HG03039 (cell line): ENCODE measurements at regions not wholly inside any gene's neighbourhood (a gene's known extent, or its start where the extent isn't known, plus 50 kb on each side); places are given as distances from the start of the nearest gene placed in this dataset.

Experiments used
- ATAC-seq: cut with Tn5 transposase; IDR thresholded peaks from one replicate; pipeline ENCODE4 v1.9.1; 2021; ENCODE audit warnings: mild to moderate bottlenecking, moderate library complexity; ENCODE audit not compliant: unreplicated experiment

GRCh38 chr11:8323161-8323935 is 59.7 kb upstream of the LMO1 start:
- no peak for ATAC-seq

DNA sequence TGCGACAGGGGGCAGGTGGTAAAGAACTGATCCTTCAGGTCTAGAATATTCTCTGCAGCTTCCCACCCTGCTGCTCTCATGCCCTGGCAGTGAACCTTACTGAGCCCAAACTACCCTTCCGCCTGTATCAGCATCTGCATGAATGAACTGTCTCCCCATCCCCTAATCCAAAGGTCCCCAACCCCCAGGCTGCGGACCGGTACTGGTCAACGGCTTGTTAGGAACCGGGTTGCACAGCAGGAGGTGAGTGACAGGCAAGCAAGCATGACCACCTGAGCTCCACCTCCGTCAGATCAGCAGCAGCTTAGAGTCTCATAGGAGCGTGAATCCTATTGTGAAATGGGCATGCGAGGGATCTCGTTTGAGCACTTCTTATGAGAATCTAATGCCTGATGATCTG is 58.2 kb upstream of the LMO1 start:
- no peak for ATAC-seq

DNA sequence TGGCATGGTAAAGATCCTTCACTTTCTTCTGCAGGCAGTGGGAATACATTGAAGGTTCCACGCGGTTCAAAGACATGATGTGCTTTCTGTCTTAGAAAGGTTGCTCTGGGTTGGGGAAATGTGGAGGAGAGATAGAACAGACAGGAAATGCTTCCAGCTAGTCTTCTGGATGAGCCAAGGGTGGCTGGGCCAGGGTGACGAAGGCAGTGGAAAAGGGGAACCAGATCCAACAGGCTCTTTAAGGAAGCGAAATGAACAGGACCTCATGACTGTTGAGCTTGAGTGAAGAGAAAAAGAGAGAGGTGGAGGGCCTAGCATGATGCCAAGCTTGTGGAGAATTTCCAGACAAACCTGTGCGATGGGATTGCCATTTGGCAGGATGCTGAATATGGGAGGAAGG is 56.4 kb upstream of the LMO1 start:
- no peak for ATAC-seq

DNA sequence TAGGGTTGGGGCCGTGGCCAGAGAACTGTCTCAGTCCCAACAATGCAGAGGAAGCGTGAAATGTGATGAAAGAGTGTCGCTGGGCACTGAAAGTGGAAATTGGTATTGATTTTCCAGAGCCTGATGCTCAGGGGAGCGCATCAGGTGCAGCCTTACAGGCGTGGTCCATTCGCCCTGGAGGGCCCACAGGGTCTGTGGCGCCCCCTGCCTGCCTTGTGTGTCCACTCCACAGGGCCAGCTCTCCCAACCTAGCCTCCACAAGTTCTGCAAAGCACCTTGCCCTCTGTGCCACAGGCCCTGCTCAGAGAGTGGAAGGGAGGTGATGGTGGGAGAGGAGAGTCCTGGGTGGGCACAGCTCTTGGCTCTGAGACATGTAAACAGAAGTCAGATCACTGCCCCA is 54.9 kb upstream of the LMO1 start:
- ATAC-seq, result no peak

DNA sequence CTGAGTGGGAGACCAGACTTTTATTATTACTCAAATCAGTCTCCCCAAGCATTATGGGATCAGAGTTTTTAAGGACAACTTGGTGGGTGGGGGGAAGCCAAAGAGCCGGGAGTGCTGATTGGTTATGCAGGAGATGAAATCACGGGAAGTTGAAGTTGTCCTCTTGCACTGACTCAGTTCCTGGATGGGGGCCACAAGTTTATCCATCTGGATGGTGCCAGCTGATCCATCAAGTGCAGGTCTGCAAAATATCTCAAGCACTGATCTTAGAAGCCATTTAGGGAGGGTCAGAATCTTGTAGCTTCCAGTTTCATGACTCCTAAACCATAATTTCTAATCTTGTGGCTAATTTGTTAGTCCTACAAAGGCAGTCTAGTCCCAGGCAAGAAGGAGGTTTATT is 53.5 kb upstream of the LMO1 start:
- ATAC-seq, result no peak

DNA sequence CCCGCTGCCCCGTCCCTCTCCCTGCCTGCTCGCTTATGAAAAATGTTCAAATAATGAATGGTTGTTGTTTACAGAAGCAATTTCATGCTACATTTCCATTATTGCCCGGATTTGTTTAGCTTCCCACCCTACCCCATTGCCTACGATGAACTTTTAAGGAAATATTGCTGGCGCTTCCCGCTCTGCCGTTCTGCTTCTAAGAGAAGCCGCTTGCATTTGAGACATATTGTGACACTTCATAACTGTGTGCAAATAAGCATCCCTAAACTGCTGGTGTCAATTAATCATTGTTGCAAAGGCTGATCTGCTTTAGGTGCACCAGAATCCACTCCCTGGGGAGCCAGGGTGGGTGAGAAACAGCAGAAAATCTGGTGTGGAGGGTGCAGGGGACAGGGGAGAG is 52.3 kb upstream of the LMO1 start:
- no peak for ATAC-seq

- ATAC-seq, result no peak
Measured at GRCh38 chr11:8315463-8315862, 51.8 kb upstream of the LMO1 start.

DNA sequence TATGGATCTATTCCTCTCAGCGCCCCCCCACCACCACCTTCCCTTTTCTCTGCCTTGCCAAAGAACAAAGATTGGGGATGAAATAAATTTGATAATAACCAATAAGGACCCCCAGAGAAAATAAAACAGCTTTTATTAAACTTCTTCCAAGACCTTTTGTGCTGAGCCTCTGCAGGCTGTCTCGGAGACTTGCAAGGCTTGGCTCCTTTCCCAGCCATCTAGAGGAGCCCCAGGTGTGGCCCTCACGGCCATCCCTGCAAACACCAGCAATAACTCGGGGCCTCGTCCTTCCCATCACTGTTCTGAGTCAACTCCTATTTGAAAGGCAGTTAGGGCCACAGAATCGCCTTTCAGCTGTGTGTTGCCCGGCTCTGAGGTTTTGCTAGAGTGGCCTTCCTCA is 51.2 kb upstream of the LMO1 start:
- no peak for ATAC-seq

GRCh38 chr11:8313504-8314090 is 49.9 kb upstream of the LMO1 start:
- no peak for ATAC-seq
